ENCODE measurements at regions not wholly inside any gene's neighbourhood (a gene's known extent, or its start where the extent isn't known, plus 50 kb on each side); places are given as distances from the start of the nearest gene placed in this dataset.
A peak's percentile ranks its signal among the peaks of the same experiment; 100 is the strongest.
"Not testable (repeated sequence)": the region's sequence is repeated elsewhere in the genome, so short reads cannot be mapped to it uniquely, and the experiment has no call there.

DNA sequence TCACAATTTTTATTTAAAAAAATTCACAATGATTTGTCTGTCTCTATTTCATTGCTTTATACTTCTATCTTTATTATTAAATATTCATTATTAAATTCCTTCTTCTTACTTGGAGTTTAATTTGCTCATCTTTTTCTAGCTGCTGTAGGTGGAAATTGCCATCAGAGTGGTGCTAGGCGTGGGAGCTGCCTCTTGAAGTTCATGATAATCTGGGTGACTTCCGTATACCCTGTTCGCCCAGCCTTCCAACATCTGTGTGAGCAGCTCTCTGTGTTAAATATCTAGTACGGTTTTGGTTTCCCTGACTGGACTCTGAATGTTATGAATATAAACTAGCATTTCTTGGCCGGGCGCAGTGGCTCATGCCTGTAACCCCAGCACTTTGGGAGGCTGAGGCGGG, 84.0 kb upstream of the RPH3AL start:
- H3K4me3 Mint-ChIP-seq, result no peak overlapping the region
- H3K27ac Mint-ChIP-seq, result no peak overlapping the region
- intact Hi-C loops (cut with micrococcal nuclease), result loop anchor here (2.0 kb wide), 1 partner anchor 18 kb away; no protein-coding TSS in a partner anchor
- ATAC-seq (no peak), DNase-seq (no peak)
- no peaks in the 10 kb centered on the region for H3K9me3 ChIP-seq (ENCODE audit: control insufficient read depth in 2 of 3, low read length in 3 of 3)
- H3K4me3 ChIP-seq (ENCODE audit: low read length), result no peak overlapping the region
- peaks cover 0 to 25% (median 14%) of the 10 kb centered on the region in 7 donors for H3K4me1 Mint-ChIP-seq
- ChIA-PET CTCF (interaction anchor here (0.6 to 1.0 kb wide), 2 partner anchors 9 to 86 kb away, joined by 3 to 4 read pairs; partner anchors contain the start of gene RFLNB), POLR2A (interaction anchor here (1.2 kb wide), 1 partner anchor 264 kb away, joined by 7 read pairs; no protein-coding TSS in a partner anchor)
- peaks cover 0 to 14% (median 2%) of the 10 kb centered on the region in 11 donors for H3K9me3 Mint-ChIP-seq
- peaks cover 0 to 29% (median 0%) of the 10 kb centered on the region in 3 experiments for H3K36me3 ChIP-seq (ENCODE audit: control insufficient read depth in 2 of 3, insufficient read depth in 3 of 3, low read length in 3 of 3)
- H3K27me3 Mint-ChIP-seq, result no peaks in the 10 kb centered on the region
- no peak overlapping the region for H3K27ac ChIP-seq (ENCODE audit: low read depth, low read length)
- H3K4me1 ChIP-seq (ENCODE audit: control insufficient read depth in 2 of 2, insufficient read depth in 2 of 2, low read length in 2 of 2), result no peaks in the 10 kb centered on the region
- H3K27me3 ChIP-seq (ENCODE audit: control insufficient read depth in 2 of 2, insufficient read depth in 2 of 2, low read length in 2 of 2), result no peaks in the 10 kb centered on the region
- H3K36me3 Mint-ChIP-seq, result peaks cover 4 to 48% (median 13%) of the 10 kb centered on the region in 5 donors

DNA sequence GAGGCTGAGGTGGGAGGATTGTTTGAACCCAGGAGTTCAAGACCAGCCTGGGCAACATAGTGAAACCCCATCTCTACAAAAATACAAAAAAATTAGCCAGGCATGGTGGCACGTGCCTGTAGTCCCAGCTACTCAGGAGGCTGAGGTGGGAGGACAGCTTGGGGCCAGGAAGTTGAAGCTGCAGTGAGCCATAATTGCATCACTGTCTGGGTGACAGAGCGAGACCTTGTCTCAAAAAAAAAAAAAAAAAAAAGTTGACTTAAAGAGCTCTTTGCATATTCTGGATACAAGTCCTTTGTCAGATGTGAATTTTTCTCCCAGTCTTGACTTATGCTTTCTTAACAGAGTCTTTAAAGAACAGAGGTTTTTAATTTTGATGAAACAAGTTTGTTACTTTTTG, 79.9 kb upstream of the RPH3AL start:
- H3K27me3 ChIP-seq (ENCODE audit: control insufficient read depth in 2 of 2, insufficient read depth in 2 of 2, low read length in 2 of 2); H3K4me3 ChIP-seq (ENCODE audit: low read length); H3K27ac ChIP-seq (ENCODE audit: low read depth, low read length); CTCF ChIA-PET; H3K9me3 ChIP-seq (ENCODE audit: control insufficient read depth in 2 of 3, low read length in 3 of 3); intact Hi-C loops (cut with micrococcal nuclease); H3K4me1 ChIP-seq (ENCODE audit: control insufficient read depth in 2 of 2, insufficient read depth in 2 of 2, low read length in 2 of 2); ATAC-seq; H3K36me3 ChIP-seq (ENCODE audit: control insufficient read depth in 2 of 3, insufficient read depth in 3 of 3, low read length in 3 of 3); H3K27me3 Mint-ChIP-seq; DNase-seq: not testable (repeated sequence)
- Mint-ChIP-seq H3K27ac (peak overlapping the region in 2 of 9 donors; percentile 6 to 17), H3K4me3 (peak overlapping the region in 1 of 10 donors; percentile 47), H3K9me3 (peaks cover 0 to 26% (median 3%) of the 10 kb centered on the region in 11 donors), H3K4me1 (peaks cover 0 to 22% (median 4%) of the 10 kb centered on the region in 7 donors), H3K36me3 (peaks cover 0 to 37% (median 8%) of the 10 kb centered on the region in 5 donors)
- POLR2A ChIA-PET, result interaction anchor here (1.7 kb wide), 1 partner anchor 10 kb away, joined by 6 read pairs; no protein-coding TSS in a partner anchor

DNA sequence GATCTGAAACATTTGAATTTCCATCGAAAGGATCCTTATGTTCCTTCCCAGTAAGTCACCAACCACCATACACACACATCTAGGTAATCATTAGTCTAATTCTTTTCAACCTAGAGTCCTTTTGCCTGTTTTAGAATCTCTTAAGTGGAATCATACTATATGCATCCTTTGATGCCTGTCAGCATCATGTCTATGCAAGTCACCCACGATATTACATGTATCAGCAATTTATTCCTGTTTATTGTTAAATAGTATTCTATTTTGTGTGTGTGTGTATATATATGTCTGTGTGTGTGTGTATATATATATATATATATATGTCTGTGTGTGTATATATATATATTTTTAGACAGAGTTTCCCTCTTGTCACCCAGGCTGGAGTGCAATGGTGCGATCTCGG, 78.9 kb upstream of the RPH3AL start:
- no peak for ATAC-seq
- POLR2A ChIA-PET, result interaction anchor here (0.6 to 1.7 kb wide), 3 partner anchors 9 to 770 kb away, joined by 3 to 6 read pairs (median 3); no protein-coding TSS in a partner anchor
- CTCF ChIA-PET, result no interaction called here
- H3K27me3 ChIP-seq (ENCODE audit: control insufficient read depth in 2 of 2, insufficient read depth in 2 of 2, low read length in 2 of 2), result no peaks in the 10 kb centered on the region
- Mint-ChIP-seq H3K9me3 (peaks cover 0 to 23% (median 3%) of the 10 kb centered on the region in 11 donors), H3K27me3 (no peaks in the 10 kb centered on the region), H3K4me1 (peaks cover 0 to 27% (median 4%) of the 10 kb centered on the region in 7 donors), H3K27ac (no peak overlapping the region), H3K4me3 (no peak overlapping the region), H3K36me3 (peaks cover 0 to 27% (median 4%) of the 10 kb centered on the region in 5 donors)
- H3K9me3 ChIP-seq (ENCODE audit: control insufficient read depth in 2 of 3, low read length in 3 of 3), result no peaks in the 10 kb centered on the region
- no peak overlapping the region for H3K4me3 ChIP-seq (ENCODE audit: low read length)
- no peak for DNase-seq
- intact Hi-C loops (cut with micrococcal nuclease), result no loop called here
- H3K36me3 ChIP-seq (ENCODE audit: control insufficient read depth in 2 of 3, insufficient read depth in 3 of 3, low read length in 3 of 3), result no peaks in the 10 kb centered on the region
- H3K27ac ChIP-seq (ENCODE audit: low read depth, low read length), result no peak overlapping the region
- no peaks in the 10 kb centered on the region for H3K4me1 ChIP-seq (ENCODE audit: control insufficient read depth in 2 of 2, insufficient read depth in 2 of 2, low read length in 2 of 2)

GRCh38 chr17:429589-429988, 77.0 kb upstream of the RPH3AL start:
- Histone ChIP-seq H3K9me3 (ENCODE audit: control insufficient read depth in 2 of 3, low read length in 3 of 3) (no peaks in the 10 kb centered on the region), H3K36me3 (ENCODE audit: control insufficient read depth in 2 of 3, insufficient read depth in 3 of 3, low read length in 3 of 3) (no peaks in the 10 kb centered on the region), H3K4me1 (ENCODE audit: control insufficient read depth in 2 of 2, insufficient read depth in 2 of 2, low read length in 2 of 2) (no peaks in the 10 kb centered on the region), H3K27ac (ENCODE audit: low read depth, low read length) (no peak overlapping the region), H3K4me3 (ENCODE audit: low read length) (no peak overlapping the region), H3K27me3 (ENCODE audit: control insufficient read depth in 2 of 2, insufficient read depth in 2 of 2, low read length in 2 of 2) (no peaks in the 10 kb centered on the region)
- H3K27me3 Mint-ChIP-seq, result no peaks in the 10 kb centered on the region
- ChIA-PET CTCF (no interaction called here), POLR2A (no interaction called here)
- ATAC-seq (no peak), DNase-seq (no peak)
- peaks cover 0 to 23% (median 4%) of the 10 kb centered on the region in 7 donors for H3K4me1 Mint-ChIP-seq
- no peak overlapping the region for H3K4me3 Mint-ChIP-seq
- H3K9me3 Mint-ChIP-seq, result peaks cover 0 to 15% (median 0%) of the 10 kb centered on the region in 11 donors
- no peak overlapping the region for H3K27ac Mint-ChIP-seq
- intact Hi-C loops (cut with micrococcal nuclease), result no loop called here
- peaks cover 0 to 19% (median 0%) of the 10 kb centered on the region in 5 donors for H3K36me3 Mint-ChIP-seq

GRCh38 chr17:428414-428813, 75.8 kb upstream of the RPH3AL start:
- Histone ChIP-seq H3K4me3 (ENCODE audit: low read length) (no peak overlapping the region), H3K4me1 (ENCODE audit: control insufficient read depth in 2 of 2, insufficient read depth in 2 of 2, low read length in 2 of 2) (no peaks in the 10 kb centered on the region), H3K36me3 (ENCODE audit: control insufficient read depth in 2 of 3, insufficient read depth in 3 of 3, low read length in 3 of 3) (no peaks in the 10 kb centered on the region), H3K9me3 (ENCODE audit: control insufficient read depth in 2 of 3, low read length in 3 of 3) (no peaks in the 10 kb centered on the region), H3K27me3 (ENCODE audit: control insufficient read depth in 2 of 2, insufficient read depth in 2 of 2, low read length in 2 of 2) (no peaks in the 10 kb centered on the region), H3K27ac (ENCODE audit: low read depth, low read length) (no peak overlapping the region)
- ATAC-seq (no peak), DNase-seq (no peak)
- Mint-ChIP-seq H3K9me3 (peaks cover 0 to 15% (median 0%) of the 10 kb centered on the region in 11 donors), H3K27ac (no peak overlapping the region), H3K36me3 (peaks cover 0 to 15% (median 0%) of the 10 kb centered on the region in 5 donors), H3K4me3 (no peak overlapping the region), H3K4me1 (peaks cover 0 to 21% (median 4%) of the 10 kb centered on the region in 7 donors), H3K27me3 (no peaks in the 10 kb centered on the region)
- CTCF ChIA-PET, result no interaction called here
- POLR2A ChIA-PET, result interaction anchor here (1.8 kb wide), 1 partner anchor 13 kb away, joined by 4 read pairs; no protein-coding TSS in a partner anchor
- intact Hi-C loops (cut with micrococcal nuclease), result no loop called here

DNA sequence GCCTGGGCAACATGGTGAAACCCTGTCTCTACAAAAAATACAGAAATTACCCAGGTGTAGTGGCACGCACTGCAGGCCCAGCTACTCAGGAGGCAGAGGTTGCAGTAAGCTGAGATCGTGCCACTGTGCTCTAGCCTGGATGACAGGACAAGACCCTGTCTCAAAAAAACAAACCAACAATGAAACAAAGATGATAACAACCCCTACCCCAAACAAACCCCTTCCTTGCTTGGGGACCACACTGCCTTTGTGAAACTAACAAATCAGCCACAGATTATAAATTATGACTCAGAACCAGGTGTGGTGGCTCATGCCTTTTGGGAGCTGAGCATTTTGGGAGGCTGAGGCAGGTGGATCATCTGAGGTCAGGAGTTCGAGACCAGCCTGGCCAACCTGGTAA, 75.3 kb upstream of the RPH3AL start:
- CTCF ChIA-PET, result no interaction called here
- no peaks in the 10 kb centered on the region for H3K27me3 ChIP-seq (ENCODE audit: control insufficient read depth in 2 of 2, insufficient read depth in 2 of 2, low read length in 2 of 2)
- ATAC-seq, result no peak

DNA sequence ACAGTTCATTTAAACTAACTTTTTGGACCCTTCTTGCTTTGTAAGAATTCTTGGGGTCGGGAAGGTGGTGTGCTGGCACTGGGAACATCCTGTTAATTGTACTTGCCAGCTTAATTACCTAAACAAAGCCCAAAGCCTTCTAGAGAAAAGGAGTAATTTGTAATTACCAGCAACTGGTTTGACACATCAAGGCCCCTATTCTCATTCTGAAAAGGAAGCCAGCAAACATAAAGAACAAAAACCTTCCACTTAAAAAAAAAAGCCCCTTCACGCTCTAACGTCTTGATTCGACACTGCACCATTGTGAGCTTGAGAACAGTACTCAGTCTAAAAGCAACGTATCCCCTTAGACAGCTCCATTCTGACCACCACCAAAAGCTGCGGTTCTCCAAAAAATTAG, 74.7 kb upstream of the RPH3AL start:
- ChIA-PET CTCF (no interaction called here), POLR2A (interaction anchor here (0.9 to 1.8 kb wide), 3 partner anchors 11 to 14 kb away, joined by 3 to 4 read pairs (median 4); no protein-coding TSS in a partner anchor)
- Histone ChIP-seq H3K4me3 (ENCODE audit: low read length) (no peak overlapping the region), H3K4me1 (ENCODE audit: control insufficient read depth in 2 of 2, insufficient read depth in 2 of 2, low read length in 2 of 2) (peaks cover 0 to under 1% of the 10 kb centered on the region in 2 donors), H3K36me3 (ENCODE audit: control insufficient read depth in 2 of 3, insufficient read depth in 3 of 3, low read length in 3 of 3) (no peaks in the 10 kb centered on the region), H3K9me3 (ENCODE audit: control insufficient read depth in 2 of 3, low read length in 3 of 3) (no peaks in the 10 kb centered on the region), H3K27ac (ENCODE audit: low read depth, low read length) (no peak overlapping the region), H3K27me3 (ENCODE audit: control insufficient read depth in 2 of 2, insufficient read depth in 2 of 2, low read length in 2 of 2) (no peaks in the 10 kb centered on the region)
- Mint-ChIP-seq H3K27me3 (no peaks in the 10 kb centered on the region), H3K4me1 (peaks cover 0 to 24% (median 7%) of the 10 kb centered on the region in 7 donors), H3K36me3 (peaks cover 0 to 15% (median 0%) of the 10 kb centered on the region in 5 donors), H3K27ac (no peak overlapping the region), H3K9me3 (peaks cover 0 to 15% (median 0%) of the 10 kb centered on the region in 11 donors), H3K4me3 (no peak overlapping the region)
- DNase-seq (no peak), ATAC-seq (no peak)
- intact Hi-C loops (cut with micrococcal nuclease), result no loop called here

More for the DNA sequence above, 75.3 kb upstream of the RPH3AL start:
- Mint-ChIP-seq H3K27me3 (no peaks in the 10 kb centered on the region), H3K9me3 (peaks cover 0 to 15% (median 0%) of the 10 kb centered on the region in 11 donors), H3K27ac (no peak overlapping the region), H3K4me3 (no peak overlapping the region), H3K4me1 (peaks cover 0 to 24% (median 7%) of the 10 kb centered on the region in 7 donors), H3K36me3 (peaks cover 0 to 15% (median 0%) of the 10 kb centered on the region in 5 donors)
- Histone ChIP-seq H3K4me1 (ENCODE audit: control insufficient read depth in 2 of 2, insufficient read depth in 2 of 2, low read length in 2 of 2) (no peaks in the 10 kb centered on the region), H3K27ac (ENCODE audit: low read depth, low read length) (no peak overlapping the region), H3K36me3 (ENCODE audit: control insufficient read depth in 2 of 3, insufficient read depth in 3 of 3, low read length in 3 of 3) (no peaks in the 10 kb centered on the region), H3K9me3 (ENCODE audit: control insufficient read depth in 2 of 3, low read length in 3 of 3) (no peaks in the 10 kb centered on the region), H3K4me3 (ENCODE audit: low read length) (no peak overlapping the region)
- intact Hi-C loops (cut with micrococcal nuclease), result no loop called here
- POLR2A ChIA-PET, result interaction anchor here (0.9 to 1.8 kb wide), 3 partner anchors 10 to 15 kb away, joined by 3 to 4 read pairs (median 4); no protein-coding TSS in a partner anchor
- no peak for DNase-seq
